Activated CD4-positive, alpha-beta T cell treated with anti-CD3 and anti-CD28 coated beads, Interleukin-2, amount 10 ng/mL, durations not matched to agents 24 days and 14 days (primary cell): ENCODE measurements at regions not wholly inside any gene's neighbourhood (a gene's known extent, or its start where the extent isn't known, plus 50 kb on each side); places are given as distances from the start of the nearest gene placed in this dataset.

Experiments used
- DNase-seq: peaks from one replicate; pipeline ENCODE4 v3.0.0; 2022
- H3K27ac Mint-ChIP-seq: one replicate; pipeline ENCODE4 v1.8.0; 2022; ENCODE audit warnings: mild to moderate bottlenecking, mixed read lengths
- H3K27me3 Mint-ChIP-seq: one replicate; pipeline ENCODE4 v1.8.0; 2022; ENCODE audit warnings: mixed read lengths
- H3K36me3 Mint-ChIP-seq: one replicate; pipeline ENCODE4 v1.8.0; 2022; ENCODE audit warnings: low read depth, mild to moderate bottlenecking, mixed read lengths
- H3K4me1 Mint-ChIP-seq: one replicate; pipeline ENCODE4 v1.8.0; 2021; ENCODE audit warnings: mixed read lengths
- H3K4me3 Mint-ChIP-seq: one replicate; pipeline ENCODE4 v1.8.0; 2022; ENCODE audit warnings: mild to moderate bottlenecking, moderate library complexity, mixed read lengths
- H3K9me3 Mint-ChIP-seq: one replicate; pipeline ENCODE4 v1.8.0; 2021; ENCODE audit warnings: mixed read lengths
- intact Hi-C: fragments of 100-400 bp; cut with micrococcal nuclease; formaldehyde crosslinking; loops from one replicate; pipeline ENCODE4 v1.15.1; 2023

DNA sequence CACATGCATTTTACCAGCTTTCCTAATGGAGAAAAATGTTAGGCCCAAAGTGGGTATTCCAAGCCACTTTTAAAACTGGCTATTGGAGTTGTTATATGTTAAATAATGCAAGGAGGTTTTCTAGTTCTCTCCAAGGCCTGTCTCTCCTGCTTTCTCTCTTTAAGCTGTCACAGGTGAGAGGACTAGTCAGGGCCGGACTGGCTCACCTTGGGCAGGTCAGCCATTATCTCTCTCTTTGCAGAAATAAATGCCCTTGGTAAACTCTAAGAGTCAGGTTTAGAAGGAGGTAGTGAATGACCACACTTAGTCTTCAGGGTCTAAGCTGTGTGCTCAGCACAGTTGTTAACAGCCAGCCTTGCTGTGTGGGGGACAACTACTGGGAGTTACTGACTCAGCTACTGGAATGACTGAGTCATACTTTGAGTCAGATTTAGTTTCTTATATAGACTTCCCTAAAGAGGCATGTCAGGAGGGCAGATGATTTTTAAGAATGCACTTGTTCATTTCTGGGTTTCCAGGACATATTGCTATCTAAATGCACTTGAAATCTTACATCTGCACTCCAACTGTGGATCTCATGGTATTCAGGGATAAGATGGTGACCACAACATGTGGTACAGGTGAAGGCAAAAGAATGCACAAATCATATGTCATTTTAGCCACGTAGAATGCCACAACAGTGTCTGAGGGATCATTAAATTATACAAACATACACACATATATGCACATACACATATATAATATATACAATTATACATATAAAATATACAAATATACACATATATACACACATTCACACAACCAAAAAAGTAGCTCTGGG, 719.4 kb downstream of the EPM2A start:
- intact Hi-C loops: loop anchor here (1.0 to 5.0 kb wide), 2 partner anchors 414 to 433 kb away; no protein-coding TSS in a partner anchor
- peak; percentile 63 for DNase-seq
- Mint-ChIP-seq H3K4me1 (peaks cover 19% of the 10 kb centered on the region), H3K9me3 (no peaks in the 10 kb centered on the region), H3K4me3 (no peak overlapping the region), H3K27ac (peak overlapping the region; percentile 2), H3K36me3 (no peaks in the 10 kb centered on the region), H3K27me3 (peaks cover 3% of the 10 kb centered on the region)

DNA sequence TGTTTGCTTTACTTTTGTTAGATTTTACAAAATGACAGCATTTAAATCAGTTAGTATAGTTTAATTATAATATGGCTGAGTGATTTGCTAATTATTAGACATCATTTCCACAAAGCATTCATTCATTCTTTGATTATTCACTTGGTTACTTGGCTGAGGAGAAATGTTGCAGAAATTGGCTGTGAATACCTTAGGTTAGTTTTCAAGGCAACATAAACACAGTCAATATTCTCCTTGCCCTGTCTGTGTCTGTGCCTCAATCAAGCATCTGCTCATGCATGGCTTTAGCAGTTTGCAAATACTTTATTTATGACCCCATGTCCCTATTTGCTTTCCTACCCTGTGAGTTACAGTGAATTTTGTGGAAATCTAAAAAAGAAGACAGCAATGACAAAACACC, 718.3 kb downstream of the EPM2A start:
- Mint-ChIP-seq H3K36me3 (no peaks in the 10 kb centered on the region), H3K27ac (peak overlapping the region; percentile 75), H3K4me3 (no peak overlapping the region), H3K4me1 (peaks cover 20% of the 10 kb centered on the region), H3K9me3 (no peaks in the 10 kb centered on the region), H3K27me3 (peaks cover 6% of the 10 kb centered on the region)
- no peak for DNase-seq
- intact Hi-C loops: loop anchor here (5.0 kb wide), 1 partner anchor 415 kb away; no protein-coding TSS in a partner anchor

DNA sequence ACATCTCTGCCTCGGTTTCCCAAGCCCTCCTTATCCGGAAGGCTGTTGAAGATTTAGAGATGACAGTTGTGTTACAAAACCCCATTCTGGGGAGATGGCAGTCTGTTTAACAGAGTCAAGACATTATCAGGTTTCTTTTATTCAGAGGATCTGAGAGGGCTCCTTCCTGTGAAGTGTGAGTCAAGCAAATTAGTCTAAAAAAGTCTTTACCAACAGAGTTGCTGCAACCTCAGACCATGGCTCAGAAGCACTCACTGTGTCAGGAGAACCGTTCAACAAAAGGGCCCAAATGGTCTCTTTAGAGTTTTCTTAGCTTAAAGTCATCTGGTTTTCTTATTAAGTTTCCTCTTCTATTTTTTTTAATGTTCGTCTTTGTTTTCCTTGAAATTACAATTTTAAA, 717.8 kb downstream of the EPM2A start:
- Mint-ChIP-seq H3K27me3 (peaks cover 6% of the 10 kb centered on the region), H3K4me1 (peaks cover 25% of the 10 kb centered on the region), H3K36me3 (no peaks in the 10 kb centered on the region), H3K4me3 (no peak overlapping the region), H3K27ac (peak overlapping the region; percentile 75), H3K9me3 (no peaks in the 10 kb centered on the region)
- intact Hi-C loops: loop anchor here (5.0 kb wide), 1 partner anchor 415 kb away; no protein-coding TSS in a partner anchor
- DNase-seq: no peak

- H3K4me1 Mint-ChIP-seq: peaks cover 28% of the 10 kb centered on the region
- no peaks in the 10 kb centered on the region for H3K36me3 Mint-ChIP-seq
- H3K4me3 Mint-ChIP-seq: no peak overlapping the region
- no peak overlapping the region for H3K27ac Mint-ChIP-seq
- no peak for DNase-seq
- H3K9me3 Mint-ChIP-seq: no peaks in the 10 kb centered on the region
- peaks cover 6% of the 10 kb centered on the region for H3K27me3 Mint-ChIP-seq
- intact Hi-C loops: loop anchor here (5.0 kb wide), 1 partner anchor 416 kb away; no protein-coding TSS in a partner anchor
Measured at GRCh38 chr6:145018027-145018426, 717.3 kb downstream of the EPM2A start.

- H3K27ac Mint-ChIP-seq: no peak overlapping the region
- no peak overlapping the region for H3K4me3 Mint-ChIP-seq
- DNase-seq: no peak
- H3K4me1 Mint-ChIP-seq: peaks cover 32% of the 10 kb centered on the region
- H3K27me3 Mint-ChIP-seq: peaks cover 8% of the 10 kb centered on the region
- no peaks in the 10 kb centered on the region for H3K36me3 Mint-ChIP-seq
- intact Hi-C loops: no loop called here
- no peaks in the 10 kb centered on the region for H3K9me3 Mint-ChIP-seq
Measured at GRCh38 chr6:145020114-145020513, 715.2 kb downstream of the EPM2A start.

DNA sequence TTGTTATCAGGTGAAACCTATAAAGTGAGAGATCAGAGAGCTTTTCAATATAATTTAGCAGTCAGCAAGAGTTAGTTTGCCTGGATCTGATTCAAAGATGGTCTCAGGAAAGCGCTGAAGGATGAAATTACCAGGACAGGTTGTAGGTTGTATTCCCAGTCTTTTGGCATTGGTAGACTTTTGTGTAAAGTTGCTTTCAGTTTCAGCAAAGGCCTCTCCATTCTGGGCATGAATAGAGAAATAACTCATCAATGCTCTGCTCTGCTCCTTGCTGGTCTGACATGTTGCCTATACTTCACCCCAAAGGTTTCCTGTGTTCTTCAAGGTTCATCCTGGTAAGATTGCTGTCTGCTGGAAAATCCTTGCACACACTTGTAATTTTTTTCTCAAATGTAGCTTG, 714.8 kb downstream of the EPM2A start:
- Mint-ChIP-seq H3K4me1 (peaks cover 32% of the 10 kb centered on the region), H3K27ac (no peak overlapping the region), H3K4me3 (no peak overlapping the region), H3K36me3 (no peaks in the 10 kb centered on the region), H3K9me3 (no peaks in the 10 kb centered on the region), H3K27me3 (peaks cover 10% of the 10 kb centered on the region)
- DNase-seq: no peak
- intact Hi-C loops: no loop called here

DNA sequence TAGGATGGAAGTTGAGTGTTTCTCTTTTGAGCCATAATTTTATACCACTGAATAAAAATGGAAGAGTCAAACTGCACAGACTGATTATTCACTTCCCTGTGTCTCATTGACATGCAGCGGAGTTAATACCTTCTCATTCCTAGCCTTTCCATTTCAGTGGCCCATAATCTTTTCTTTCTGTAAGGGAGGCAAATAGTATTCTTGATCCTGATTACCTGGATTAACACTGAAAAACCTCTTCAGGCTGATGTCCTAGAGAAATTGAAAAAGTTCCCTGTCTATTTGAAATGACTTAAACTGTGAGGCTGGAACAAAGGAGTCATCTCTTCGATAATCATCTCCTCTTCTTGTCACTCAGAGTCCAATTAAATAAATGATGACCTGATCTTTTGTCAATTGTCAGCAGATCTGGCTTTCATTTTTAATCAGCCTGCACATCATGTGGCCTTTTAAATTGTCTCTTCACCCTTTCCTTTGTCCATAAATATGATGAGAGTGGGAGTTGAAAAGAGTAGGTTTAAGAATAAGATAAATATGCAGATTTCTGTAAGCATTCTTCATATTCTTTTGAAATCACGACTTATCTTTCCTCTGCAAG, 713.0 kb downstream of the EPM2A start:
- intact Hi-C loops: no loop called here
- Mint-ChIP-seq H3K4me1 (peaks cover 20% of the 10 kb centered on the region), H3K36me3 (no peaks in the 10 kb centered on the region), H3K27me3 (peaks cover 17% of the 10 kb centered on the region), H3K4me3 (no peak overlapping the region), H3K27ac (peak overlapping the region; percentile 36), H3K9me3 (no peaks in the 10 kb centered on the region)
- DNase-seq: no peak

GRCh38 chr6:145023116-145023726, 712.1 kb downstream of the EPM2A start:
- intact Hi-C loops: no loop called here
- Mint-ChIP-seq H3K27me3 (peaks cover 21% of the 10 kb centered on the region), H3K4me1 (peaks cover 18% of the 10 kb centered on the region), H3K27ac (no peak overlapping the region), H3K4me3 (no peak overlapping the region), H3K36me3 (no peaks in the 10 kb centered on the region), H3K9me3 (no peaks in the 10 kb centered on the region)
- no peak for DNase-seq

GRCh38 chr6:145025488-145025887, 709.8 kb downstream of the EPM2A start:
- no peaks in the 10 kb centered on the region for H3K36me3 Mint-ChIP-seq
- H3K4me1 Mint-ChIP-seq: peaks cover 19% of the 10 kb centered on the region
- peaks cover 31% of the 10 kb centered on the region for H3K27me3 Mint-ChIP-seq
- intact Hi-C loops: no loop called here
- no peak for DNase-seq
- H3K4me3 Mint-ChIP-seq: no peak overlapping the region
- no peaks in the 10 kb centered on the region for H3K9me3 Mint-ChIP-seq
- H3K27ac Mint-ChIP-seq: no peak overlapping the region

DNA sequence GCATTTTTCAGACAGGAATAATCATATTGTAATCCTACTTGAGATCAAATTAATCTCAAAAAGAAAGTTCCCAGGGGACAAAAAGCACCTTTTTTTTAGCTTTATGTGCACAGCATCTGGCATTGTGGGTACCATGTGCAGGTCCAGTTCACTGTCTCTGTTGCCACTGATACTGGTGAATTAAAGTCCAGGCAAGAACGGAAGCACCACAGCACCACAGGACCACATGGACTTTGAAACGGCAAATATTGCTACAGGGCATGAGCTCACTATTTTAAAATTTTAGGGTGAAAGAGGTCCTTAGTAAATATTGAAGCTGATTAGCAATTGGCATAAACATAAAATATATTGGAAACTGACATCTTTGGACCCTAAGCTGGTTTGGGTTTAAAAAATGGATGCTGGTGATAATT, 709.0 kb downstream of the EPM2A start:
- no peak for DNase-seq
- Mint-ChIP-seq H3K36me3 (no peaks in the 10 kb centered on the region), H3K27me3 (peaks cover 37% of the 10 kb centered on the region), H3K27ac (no peak overlapping the region), H3K4me1 (peaks cover 17% of the 10 kb centered on the region), H3K4me3 (no peak overlapping the region), H3K9me3 (no peaks in the 10 kb centered on the region)
- intact Hi-C loops: no loop called here

GRCh38 chr6:145028144-145028818, 707.0 kb downstream of the EPM2A start:
- Mint-ChIP-seq H3K4me3 (no peak overlapping the region), H3K27me3 (peaks cover 36% of the 10 kb centered on the region), H3K4me1 (peaks cover 6% of the 10 kb centered on the region), H3K27ac (no peak overlapping the region), H3K36me3 (no peaks in the 10 kb centered on the region), H3K9me3 (no peaks in the 10 kb centered on the region)
- intact Hi-C loops: loop anchor here (1.0 kb wide), 1 partner anchor 443 kb away; no protein-coding TSS in a partner anchor
- DNase-seq: peak; percentile 71

GRCh38 chr6:145031001-145031400, 704.3 kb downstream of the EPM2A start:
- Mint-ChIP-seq H3K27me3 (peaks cover 42% of the 10 kb centered on the region), H3K4me3 (no peak overlapping the region), H3K9me3 (no peaks in the 10 kb centered on the region), H3K27ac (no peak overlapping the region), H3K4me1 (peaks cover 4% of the 10 kb centered on the region), H3K36me3 (no peaks in the 10 kb centered on the region)
- no peak for DNase-seq
- intact Hi-C loops: no loop called here

- Mint-ChIP-seq H3K36me3 (no peaks in the 10 kb centered on the region), H3K4me3 (no peak overlapping the region), H3K27me3 (peaks cover 41% of the 10 kb centered on the region), H3K4me1 (peaks cover 4% of the 10 kb centered on the region), H3K27ac (no peak overlapping the region), H3K9me3 (no peaks in the 10 kb centered on the region)
- intact Hi-C loops: no loop called here
- DNase-seq: no peak
Measured at GRCh38 chr6:145031962-145032361, 703.4 kb downstream of the EPM2A start.
